GM12875 (cell line): ENCODE measurements at regions not wholly inside any gene's neighbourhood (a gene's known extent, or its start where the extent isn't known, plus 50 kb on each side); places are given as distances from the start of the nearest gene placed in this dataset.

Experiments
- H3K4me3 ChIP-seq: one replicate; pipeline ENCODE4 v1.5.1; 2011; ENCODE audit warnings: low read depth, low read length, control low read depth
- CTCF ChIP-seq: IDR thresholded peaks from 2 replicates; pipeline ENCODE4 v1.5.1; 2011; ENCODE audit warnings: low read depth, mild to moderate bottlenecking, control low read depth, inconsistent platforms, low read length, moderate library complexity, borderline replicate concordance; ENCODE audit not compliant: insufficient read depth

- no peak for TF ChIP-seq CTCF
- H3K4me3 ChIP-seq: no peak overlapping the region
Observed at GRCh38 chr6:53744321-53744720, 50.5 kb upstream of the LRRC1 start.

GRCh38 chr6:53741034-53741823 is 53.6 kb upstream of the LRRC1 start:
- no peak overlapping the region for H3K4me3 ChIP-seq
- TF ChIP-seq CTCF: no peak

GRCh38 chr6:53737746-53738145 is 57.1 kb upstream of the LRRC1 start:
- H3K4me3 ChIP-seq: no peak overlapping the region
- no peak for TF ChIP-seq CTCF

- H3K4me3 ChIP-seq: no peak overlapping the region
- TF ChIP-seq CTCF: no peak
Observed at GRCh38 chr6:53735896-53736295, 58.9 kb upstream of the LRRC1 start.

- TF ChIP-seq CTCF: peak; percentile 14; the same call in 1 of the 2 replicates
Observed at GRCh38 chr6:53734473-53735299, 60.1 kb upstream of the LRRC1 start.

GRCh38 chr6:53731866-53732636 is 62.8 kb upstream of the LRRC1 start:
- no peak overlapping the region for H3K4me3 ChIP-seq
- TF ChIP-seq CTCF: no peak

More at GRCh38 chr6:53734473-53735299, 60.1 kb upstream of the LRRC1 start:
- no peak overlapping the region for H3K4me3 ChIP-seq
